K562 (cell line): ENCODE measurements at regions not wholly inside any gene's neighbourhood (a gene's known extent, or its start where the extent isn't known, plus 50 kb on each side); places are given as distances from the start of the nearest gene placed in this dataset.

Experiments used
- TF ChIP-seq, protein P1 (sequence below), 2 experiments: fragments of 450-650 bp in 1 of 2; sonication (generic) in 1 of 2; formaldehyde crosslinking; conservative IDR thresholded peaks; 2 replicates each; pipeline versions ENCODE4 v1.4.0 to v1.8.1; 2020 to 2022; ENCODE audit warnings: mild to moderate bottlenecking in 1 of 2, missing genetic modification reagents in 1 of 2
- TF ChIP-seq, protein P2 (sequence below), 3 experiments: IDR thresholded peaks in 2 of 3; conservative IDR thresholded peaks in 1 of 3; 2 replicates each; pipeline ENCODE4 v1.5.1; 2011 to 2012; ENCODE audit warnings: low read length in 3 of 3, mild to moderate bottlenecking in 3 of 3, control low read depth in 2 of 3, improper control_type of control experiment in 1 of 3, inconsistent platforms in 1 of 3, low read depth in 1 of 3, mixed read lengths in 1 of 3, moderate library complexity in 1 of 3; ENCODE audit not compliant: insufficient read depth in 2 of 3

DNA sequence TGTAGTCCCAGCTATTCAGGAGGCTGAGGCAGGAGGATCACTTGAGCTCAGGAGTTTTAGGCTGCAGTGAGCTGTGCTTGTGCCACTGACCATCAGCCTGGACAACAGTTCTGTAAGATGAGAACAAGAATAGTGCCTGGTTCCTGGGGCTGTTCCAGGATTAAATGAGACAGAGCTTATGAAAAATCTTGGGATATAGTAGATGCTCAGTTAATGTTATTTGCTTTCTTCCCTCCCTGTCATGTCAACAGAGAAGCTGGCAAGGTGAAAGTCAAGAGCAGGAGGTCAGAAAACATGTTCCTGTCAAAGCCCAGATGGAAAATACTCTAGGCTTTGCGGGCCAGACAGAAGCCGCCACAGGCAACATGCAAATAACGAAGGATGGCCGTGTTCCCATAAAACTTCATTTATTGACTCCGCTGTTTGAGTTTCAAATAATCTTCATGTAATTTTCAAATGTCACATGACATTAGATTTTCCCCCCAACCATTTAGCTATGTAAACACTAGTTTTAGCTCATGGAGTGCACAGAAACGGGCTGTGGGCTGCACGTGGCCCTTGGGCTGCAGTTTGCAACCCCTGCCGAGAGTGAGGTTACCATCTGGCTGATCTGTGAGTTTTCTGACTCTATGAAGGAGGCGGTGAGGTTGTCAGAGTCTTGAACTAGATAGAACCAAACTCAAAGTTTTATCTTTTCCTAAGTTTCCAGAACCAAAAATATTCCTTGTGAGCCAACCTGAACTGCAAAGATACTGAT lies 63.4 kb upstream of the PMEPA1 start:
- TF ChIP-seq, protein P1, sequence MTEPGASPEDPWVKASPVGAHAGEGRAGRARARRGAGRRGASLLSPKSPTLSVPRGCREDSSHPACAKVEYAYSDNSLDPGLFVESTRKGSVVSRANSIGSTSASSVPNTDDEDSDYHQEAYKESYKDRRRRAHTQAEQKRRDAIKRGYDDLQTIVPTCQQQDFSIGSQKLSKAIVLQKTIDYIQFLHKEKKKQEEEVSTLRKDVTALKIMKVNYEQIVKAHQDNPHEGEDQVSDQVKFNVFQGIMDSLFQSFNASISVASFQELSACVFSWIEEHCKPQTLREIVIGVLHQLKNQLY (CRISPR knock-in tag; conservative IDR thresholded peaks at IDR 0.05): no peak
- TF ChIP-seq, protein P2, sequence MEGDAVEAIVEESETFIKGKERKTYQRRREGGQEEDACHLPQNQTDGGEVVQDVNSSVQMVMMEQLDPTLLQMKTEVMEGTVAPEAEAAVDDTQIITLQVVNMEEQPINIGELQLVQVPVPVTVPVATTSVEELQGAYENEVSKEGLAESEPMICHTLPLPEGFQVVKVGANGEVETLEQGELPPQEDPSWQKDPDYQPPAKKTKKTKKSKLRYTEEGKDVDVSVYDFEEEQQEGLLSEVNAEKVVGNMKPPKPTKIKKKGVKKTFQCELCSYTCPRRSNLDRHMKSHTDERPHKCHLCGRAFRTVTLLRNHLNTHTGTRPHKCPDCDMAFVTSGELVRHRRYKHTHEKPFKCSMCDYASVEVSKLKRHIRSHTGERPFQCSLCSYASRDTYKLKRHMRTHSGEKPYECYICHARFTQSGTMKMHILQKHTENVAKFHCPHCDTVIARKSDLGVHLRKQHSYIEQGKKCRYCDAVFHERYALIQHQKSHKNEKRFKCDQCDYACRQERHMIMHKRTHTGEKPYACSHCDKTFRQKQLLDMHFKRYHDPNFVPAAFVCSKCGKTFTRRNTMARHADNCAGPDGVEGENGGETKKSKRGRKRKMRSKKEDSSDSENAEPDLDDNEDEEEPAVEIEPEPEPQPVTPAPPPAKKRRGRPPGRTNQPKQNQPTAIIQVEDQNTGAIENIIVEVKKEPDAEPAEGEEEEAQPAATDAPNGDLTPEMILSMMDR (IDR thresholded peaks at IDR 0.05 in 2 of 3, conservative IDR thresholded peaks at IDR 0.05 in 1 of 3; ENCODE audit: insufficient read depth in 2 of 3, low read depth in 1 of 3, low read length in 3 of 3): no peak
